ENCODE measurements at regions not wholly inside any gene's neighbourhood (a gene's known extent, or its start where the extent isn't known, plus 50 kb on each side); places are given as distances from the start of the nearest gene placed in this dataset.
A peak's percentile ranks its signal among the peaks of the same experiment; 100 is the strongest.

DNA sequence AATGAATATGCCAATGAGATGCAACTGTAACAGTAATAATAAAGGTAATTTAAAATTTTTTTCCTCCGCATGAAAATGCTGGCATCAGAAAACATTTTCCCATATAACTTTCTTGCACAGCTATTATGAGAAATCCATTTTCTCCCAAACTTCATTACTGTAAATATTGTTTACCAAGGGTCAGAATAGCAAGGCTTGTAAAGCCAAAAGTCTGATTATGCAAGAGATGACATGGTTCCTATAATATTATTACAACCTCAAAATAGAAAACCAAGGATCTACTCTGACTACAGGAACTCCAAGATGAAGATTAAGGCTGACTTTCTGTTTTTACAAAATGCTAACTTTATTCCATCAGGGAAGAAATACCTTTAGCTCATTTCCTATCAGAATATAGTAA lies 162.7 kb upstream of the CDK1 start:
- H3K4me3 ChIP-seq, result no peak overlapping the region
- TF ChIP-seq, protein P1, sequence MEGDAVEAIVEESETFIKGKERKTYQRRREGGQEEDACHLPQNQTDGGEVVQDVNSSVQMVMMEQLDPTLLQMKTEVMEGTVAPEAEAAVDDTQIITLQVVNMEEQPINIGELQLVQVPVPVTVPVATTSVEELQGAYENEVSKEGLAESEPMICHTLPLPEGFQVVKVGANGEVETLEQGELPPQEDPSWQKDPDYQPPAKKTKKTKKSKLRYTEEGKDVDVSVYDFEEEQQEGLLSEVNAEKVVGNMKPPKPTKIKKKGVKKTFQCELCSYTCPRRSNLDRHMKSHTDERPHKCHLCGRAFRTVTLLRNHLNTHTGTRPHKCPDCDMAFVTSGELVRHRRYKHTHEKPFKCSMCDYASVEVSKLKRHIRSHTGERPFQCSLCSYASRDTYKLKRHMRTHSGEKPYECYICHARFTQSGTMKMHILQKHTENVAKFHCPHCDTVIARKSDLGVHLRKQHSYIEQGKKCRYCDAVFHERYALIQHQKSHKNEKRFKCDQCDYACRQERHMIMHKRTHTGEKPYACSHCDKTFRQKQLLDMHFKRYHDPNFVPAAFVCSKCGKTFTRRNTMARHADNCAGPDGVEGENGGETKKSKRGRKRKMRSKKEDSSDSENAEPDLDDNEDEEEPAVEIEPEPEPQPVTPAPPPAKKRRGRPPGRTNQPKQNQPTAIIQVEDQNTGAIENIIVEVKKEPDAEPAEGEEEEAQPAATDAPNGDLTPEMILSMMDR (IDR thresholded peaks at IDR 0.05), result no peak
- TF ChIP-seq POLR2A (IDR thresholded peaks at IDR 0.05), result no peak
- 92 to 94% methylated on average over 1 of the region's 1 CpG for WGBS, 2 donors
- H3K27ac ChIP-seq, result no peak overlapping the region
- no peaks in the 10 kb centered on the region for H3K27me3 ChIP-seq
- H3K36me3 ChIP-seq, result no peaks in the 10 kb centered on the region
- no peak for DNase-seq
- intact Hi-C loops (cut with DNase I), result no loop called here
- H3K9me3 ChIP-seq, result no peaks in the 10 kb centered on the region
- H3K4me1 ChIP-seq, result peaks cover 0 to 13% (median 0%) of the 10 kb centered on the region in 3 donors

- H3K36me3 ChIP-seq, result no peaks in the 10 kb centered on the region
- no peak for DNase-seq
- WGBS, 2 donors, result 71 to 77% methylated on average over 2 of the region's 2 CpGs
- no peak overlapping the region for H3K4me3 ChIP-seq
- TF ChIP-seq, protein P1 (IDR thresholded peaks at IDR 0.05), result no peak
- no peak for TF ChIP-seq POLR2A (IDR thresholded peaks at IDR 0.05)
- no peaks in the 10 kb centered on the region for H3K27me3 ChIP-seq
- peaks cover 0 to 13% (median 0%) of the 10 kb centered on the region in 3 donors for H3K4me1 ChIP-seq
- no peaks in the 10 kb centered on the region for H3K9me3 ChIP-seq
- no peak overlapping the region for H3K27ac ChIP-seq
- intact Hi-C loops (cut with DNase I), result no loop called here
Observed at GRCh38 chr10:60614363-60614762, 163.9 kb upstream of the CDK1 start.

- no peak for DNase-seq
Observed at GRCh38 chr10:60613434-60613833, 164.8 kb upstream of the CDK1 start.

GRCh38 chr10:60611291-60611747 lies 167.0 kb upstream of the CDK1 start:
- no peak for DNase-seq
- no peak for TF ChIP-seq POLR2A (IDR thresholded peaks at IDR 0.05)
- TF ChIP-seq, protein P1 (IDR thresholded peaks at IDR 0.05), result no peak
- peak overlapping the region in 3 of 4 donors; percentile 31 to 45 (median 44) for H3K27ac ChIP-seq
- no peaks in the 10 kb centered on the region for H3K9me3 ChIP-seq
- H3K36me3 ChIP-seq, result no peaks in the 10 kb centered on the region
- peaks cover 0 to 13% (median 0%) of the 10 kb centered on the region in 3 donors for H3K4me1 ChIP-seq
- 40 to 43% methylated on average over 5 of the region's 5 CpGs for WGBS, 2 donors
- no peaks in the 10 kb centered on the region for H3K27me3 ChIP-seq
- H3K4me3 ChIP-seq, result no peak overlapping the region
- intact Hi-C loops (cut with DNase I), result no loop called here

More at GRCh38 chr10:60613434-60613833, 164.8 kb upstream of the CDK1 start:
- Histone ChIP-seq H3K9me3 (no peaks in the 10 kb centered on the region), H3K27ac (no peak overlapping the region), H3K27me3 (no peaks in the 10 kb centered on the region), H3K4me3 (no peak overlapping the region), H3K4me1 (peaks cover 0 to 13% (median 0%) of the 10 kb centered on the region in 3 donors), H3K36me3 (no peaks in the 10 kb centered on the region)
- intact Hi-C loops (cut with DNase I), result no loop called here
- no peak for TF ChIP-seq POLR2A (IDR thresholded peaks at IDR 0.05)
- TF ChIP-seq, protein P1 (IDR thresholded peaks at IDR 0.05), result no peak
- WGBS, 2 donors, result 90 to 96% methylated on average over 2 of the region's 2 CpGs

GRCh38 chr10:60607372-60607771 lies 170.9 kb upstream of the CDK1 start:
- WGBS, 2 donors, result 67 to 75% methylated on average over 3 of the region's 3 CpGs
- no peak for DNase-seq
- Histone ChIP-seq H3K27me3 (no peaks in the 10 kb centered on the region), H3K4me1 (peaks cover 0 to 13% (median 0%) of the 10 kb centered on the region in 3 donors), H3K27ac (no peak overlapping the region), H3K36me3 (no peaks in the 10 kb centered on the region), H3K4me3 (no peak overlapping the region), H3K9me3 (no peaks in the 10 kb centered on the region)
- no peak for TF ChIP-seq POLR2A (IDR thresholded peaks at IDR 0.05)
- TF ChIP-seq, protein P1 (IDR thresholded peaks at IDR 0.05), result no peak
- intact Hi-C loops (cut with DNase I), result no loop called here

All from esophagus squamous epithelium (tissue), 5 donors.